ENCODE measurements at regions not wholly inside any gene's neighbourhood (a gene's known extent, or its start where the extent isn't known, plus 50 kb on each side); places are given as distances from the start of the nearest gene placed in this dataset.
"Not testable (repeated sequence)": the region's sequence is repeated elsewhere in the genome, so short reads cannot be mapped to it uniquely, and the experiment has no call there.

DNA sequence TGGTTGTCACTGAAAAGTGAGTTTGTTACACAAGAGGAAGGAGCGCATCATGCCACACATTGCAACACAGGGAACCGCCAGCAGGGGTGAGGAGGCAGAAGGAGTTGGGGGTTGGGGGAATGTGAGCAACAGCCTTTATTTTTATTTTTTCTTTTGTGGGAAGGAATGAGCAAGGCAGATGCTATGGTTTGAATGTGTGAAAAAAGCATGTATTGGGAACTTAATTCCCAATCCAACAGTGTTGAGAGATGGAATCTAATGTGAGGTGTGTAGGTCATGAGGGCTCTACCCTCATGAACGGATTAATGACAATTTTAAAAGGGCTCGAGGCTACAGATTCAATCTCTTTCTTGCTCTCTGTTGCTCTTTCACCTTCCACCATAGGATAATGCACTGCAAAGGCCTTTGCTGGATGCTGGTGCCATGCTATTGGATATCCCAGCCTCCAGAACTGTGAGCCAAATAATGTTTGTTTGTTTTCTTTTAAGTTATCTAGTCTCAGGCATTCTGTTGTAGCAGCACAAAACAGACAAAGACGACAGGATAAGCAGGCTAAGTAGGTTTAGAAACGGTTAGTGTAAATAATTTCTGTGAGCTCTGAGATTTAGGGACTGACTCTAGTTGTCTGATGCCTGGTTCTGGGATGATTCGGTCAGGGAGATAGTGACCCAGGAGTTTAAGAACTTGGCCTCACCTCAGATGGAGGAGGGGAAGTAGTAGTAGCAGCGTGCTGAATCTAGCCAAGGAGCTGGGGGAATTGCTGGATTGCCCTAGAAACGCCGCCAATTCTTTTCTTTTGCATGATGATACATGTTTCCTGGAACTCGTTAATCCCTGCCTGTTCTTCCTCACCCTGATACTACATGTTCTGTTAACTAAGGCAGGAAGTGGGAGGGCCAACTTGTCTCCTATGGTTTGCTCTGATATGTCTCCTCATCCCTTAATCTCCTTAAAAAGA, 156.6 kb upstream of the CTSO start:
- Histone ChIP-seq H3K27ac (ENCODE audit: low read depth, low read length) (no peak overlapping the region), H3K4me3 (ENCODE audit: low read length) (peak overlapping the region; percentile 75), H3K27me3 (ENCODE audit: control insufficient read depth, insufficient read depth, low read length, poor library complexity, severe bottlenecking) (no peaks in the 10 kb centered on the region), H3K36me3 (ENCODE audit: control insufficient read depth, insufficient read depth, low read length) (no peaks in the 10 kb centered on the region), H3K9me3 (ENCODE audit: control insufficient read depth, low read length) (peaks cover 21% of the 10 kb centered on the region), H3K9ac (ENCODE audit: extremely low read depth, low read length, poor library complexity, severe bottlenecking) (no peak overlapping the region), H3K4me1 (ENCODE audit: control insufficient read depth, insufficient read depth, low read length) (no peaks in the 10 kb centered on the region)
- no peak overlapping the region for H3K4me3 Mint-ChIP-seq
- TF ChIP-seq, protein P1, sequence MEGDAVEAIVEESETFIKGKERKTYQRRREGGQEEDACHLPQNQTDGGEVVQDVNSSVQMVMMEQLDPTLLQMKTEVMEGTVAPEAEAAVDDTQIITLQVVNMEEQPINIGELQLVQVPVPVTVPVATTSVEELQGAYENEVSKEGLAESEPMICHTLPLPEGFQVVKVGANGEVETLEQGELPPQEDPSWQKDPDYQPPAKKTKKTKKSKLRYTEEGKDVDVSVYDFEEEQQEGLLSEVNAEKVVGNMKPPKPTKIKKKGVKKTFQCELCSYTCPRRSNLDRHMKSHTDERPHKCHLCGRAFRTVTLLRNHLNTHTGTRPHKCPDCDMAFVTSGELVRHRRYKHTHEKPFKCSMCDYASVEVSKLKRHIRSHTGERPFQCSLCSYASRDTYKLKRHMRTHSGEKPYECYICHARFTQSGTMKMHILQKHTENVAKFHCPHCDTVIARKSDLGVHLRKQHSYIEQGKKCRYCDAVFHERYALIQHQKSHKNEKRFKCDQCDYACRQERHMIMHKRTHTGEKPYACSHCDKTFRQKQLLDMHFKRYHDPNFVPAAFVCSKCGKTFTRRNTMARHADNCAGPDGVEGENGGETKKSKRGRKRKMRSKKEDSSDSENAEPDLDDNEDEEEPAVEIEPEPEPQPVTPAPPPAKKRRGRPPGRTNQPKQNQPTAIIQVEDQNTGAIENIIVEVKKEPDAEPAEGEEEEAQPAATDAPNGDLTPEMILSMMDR (conservative IDR thresholded peaks at IDR 0.05) = peak; percentile 56
- peaks cover 34% of the 10 kb centered on the region for H3K9me3 Mint-ChIP-seq
- peak; percentile 65 for DNase-seq
- no peaks in the 10 kb centered on the region for H3K27me3 Mint-ChIP-seq (ENCODE audit: insufficient read depth)
- peak overlapping the region; percentile 35 for H3K27ac Mint-ChIP-seq
- 77 to 90% methylated on average over 8 to 11 of the region's 11 CpGs for WGBS, 2 experiments (ENCODE audit: insufficient coverage in 1 of 2, insufficient read length in 1 of 2)
- H3K36me3 Mint-ChIP-seq (ENCODE audit: low read depth) = peaks cover 19% of the 10 kb centered on the region
- H3K4me1 Mint-ChIP-seq = peaks cover 23% of the 10 kb centered on the region

DNA sequence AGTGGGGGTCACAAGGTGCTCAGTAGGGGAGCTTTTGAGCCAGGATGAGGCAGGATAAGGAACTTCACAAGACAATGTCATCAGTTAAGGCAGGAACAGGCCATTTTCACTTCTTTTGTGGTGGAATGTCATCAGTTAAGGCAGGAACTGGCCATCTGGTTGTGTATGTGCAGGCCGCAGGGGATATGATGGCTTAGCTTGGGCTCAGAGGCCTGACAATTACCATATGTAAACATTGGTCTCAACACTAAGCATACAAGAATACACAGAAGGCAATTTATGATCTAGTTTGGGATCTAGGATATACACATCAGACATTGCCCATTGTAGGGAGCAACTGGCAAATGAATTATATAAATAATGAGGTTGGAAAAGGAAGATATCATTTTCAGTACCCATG, 155.4 kb upstream of the CTSO start:
- Mint-ChIP-seq H3K36me3 (ENCODE audit: low read depth) (peaks cover 19% of the 10 kb centered on the region), H3K27ac (peak overlapping the region; percentile 84)

DNA sequence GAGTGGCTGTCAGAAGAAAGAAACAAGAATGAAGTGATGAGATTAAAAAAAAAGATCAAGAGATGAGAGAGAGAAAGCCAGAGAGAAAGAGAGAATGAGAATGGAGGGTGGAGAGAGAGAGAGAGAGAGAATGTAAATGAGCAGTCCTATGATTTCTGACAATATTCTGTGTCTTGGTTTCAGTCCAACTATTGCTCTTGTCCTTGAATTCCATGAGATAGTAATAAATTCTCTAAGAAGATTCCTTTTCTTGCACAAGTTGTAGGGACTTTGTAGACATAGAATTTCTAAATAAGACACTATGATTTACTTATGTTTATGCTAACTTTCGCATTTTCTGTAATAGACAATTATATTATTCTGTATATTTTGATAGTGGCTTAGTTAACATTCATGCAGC, 149.6 kb upstream of the CTSO start:
- Histone ChIP-seq H3K4me3 (ENCODE audit: low read length) (no peak overlapping the region), H3K27ac (ENCODE audit: low read depth, low read length) (no peak overlapping the region), H3K4me1 (ENCODE audit: control insufficient read depth, insufficient read depth, low read length) (no peaks in the 10 kb centered on the region), H3K9ac (ENCODE audit: extremely low read depth, low read length, poor library complexity, severe bottlenecking) (no peak overlapping the region), H3K36me3 (ENCODE audit: control insufficient read depth, insufficient read depth, low read length) (no peaks in the 10 kb centered on the region), H3K9me3 (ENCODE audit: control insufficient read depth, low read length) (peaks cover 7% of the 10 kb centered on the region), H3K27me3 (ENCODE audit: control insufficient read depth, insufficient read depth, low read length, poor library complexity, severe bottlenecking) (no peaks in the 10 kb centered on the region)
- H3K9me3 Mint-ChIP-seq = peaks cover 12% of the 10 kb centered on the region
- H3K36me3 Mint-ChIP-seq (ENCODE audit: low read depth) = peaks cover 10% of the 10 kb centered on the region
- H3K4me1 Mint-ChIP-seq = no peaks in the 10 kb centered on the region
- TF ChIP-seq, protein P1 (conservative IDR thresholded peaks at IDR 0.05) = no peak
- no peaks in the 10 kb centered on the region for H3K27me3 Mint-ChIP-seq (ENCODE audit: insufficient read depth)
- DNase-seq = no peak
- H3K27ac Mint-ChIP-seq = no peak overlapping the region
- H3K4me3 Mint-ChIP-seq = no peak overlapping the region
- WGBS, 2 experiments (ENCODE audit: insufficient coverage in 1 of 2, insufficient read length in 1 of 2) = 100% methylated on average over 1 of the region's 1 CpG; no CpG with 5 or more reads in 1 of the 2 experiments

More for the DNA sequence above, 155.4 kb upstream of the CTSO start:
- H3K4me1 ChIP-seq (ENCODE audit: control insufficient read depth, insufficient read depth, low read length); H3K27me3 ChIP-seq (ENCODE audit: control insufficient read depth, insufficient read depth, low read length, poor library complexity, severe bottlenecking); H3K36me3 ChIP-seq (ENCODE audit: control insufficient read depth, insufficient read depth, low read length); H3K27me3 Mint-ChIP-seq (ENCODE audit: insufficient read depth); DNase-seq; H3K9ac ChIP-seq (ENCODE audit: extremely low read depth, low read length, poor library complexity, severe bottlenecking); H3K4me3 Mint-ChIP-seq; H3K27ac ChIP-seq (ENCODE audit: low read depth, low read length): not testable (repeated sequence)
- Mint-ChIP-seq H3K9me3 (peaks cover 34% of the 10 kb centered on the region), H3K4me1 (peaks cover 23% of the 10 kb centered on the region)
- peak overlapping the region; percentile 75 for H3K4me3 ChIP-seq (ENCODE audit: low read length)
- peaks cover 21% of the 10 kb centered on the region for H3K9me3 ChIP-seq (ENCODE audit: control insufficient read depth, low read length)
- WGBS, 2 experiments (ENCODE audit: insufficient coverage in 1 of 2, insufficient read length in 1 of 2) = 77% methylated on average over 1 of the region's 1 CpG; no CpG with 5 or more reads in 1 of the 2 experiments
